GM18520 (cell line): ENCODE measurements at regions not wholly inside any gene's neighbourhood (a gene's known extent, or its start where the extent isn't known, plus 50 kb on each side); places are given as distances from the start of the nearest gene placed in this dataset.
"Not testable (repeated sequence)": the region's sequence is repeated elsewhere in the genome, so short reads cannot be mapped to it uniquely, and the experiment has no call there.

Experiments
- ATAC-seq: cut with Tn5 transposase; IDR thresholded peaks from one replicate; pipeline ENCODE4 v1.9.1; 2021; ENCODE audit not compliant: unreplicated experiment

- no peak for ATAC-seq
Observed at GRCh38 chr18:75862458-75862857, 435.0 kb upstream of the SMIM21 start.

- ATAC-seq = no peak
Observed at GRCh38 chr18:75860166-75860565, 432.7 kb upstream of the SMIM21 start.

GRCh38 chr18:75859533-75859932 is 432.0 kb upstream of the SMIM21 start:
- no peak for ATAC-seq

GRCh38 chr18:75858754-75859153 is 431.3 kb upstream of the SMIM21 start:
- no peak for ATAC-seq

GRCh38 chr18:75857558-75857957 is 430.1 kb upstream of the SMIM21 start:
- ATAC-seq = no peak

GRCh38 chr18:75854808-75855207 is 427.3 kb upstream of the SMIM21 start:
- ATAC-seq = no peak

GRCh38 chr18:75854174-75854573 is 426.7 kb upstream of the SMIM21 start:
- no peak for ATAC-seq

- no peak for ATAC-seq
Observed at GRCh38 chr18:75846321-75846720, 418.8 kb upstream of the SMIM21 start.

GRCh38 chr18:75845413-75845812 is 417.9 kb upstream of the SMIM21 start:
- no peak for ATAC-seq

GRCh38 chr18:75844146-75844545 is 416.6 kb upstream of the SMIM21 start:
- no peak for ATAC-seq

GRCh38 chr18:75840131-75840530 is 412.6 kb upstream of the SMIM21 start:
- no peak for ATAC-seq

GRCh38 chr18:75839686-75840085 is 412.2 kb upstream of the SMIM21 start:
- not testable (repeated sequence) for ATAC-seq

- ATAC-seq = no peak
Observed at GRCh38 chr18:75839041-75839440, 411.5 kb upstream of the SMIM21 start.

- ATAC-seq = no peak
Observed at GRCh38 chr18:75837316-75837715, 409.8 kb upstream of the SMIM21 start.

- no peak for ATAC-seq
Observed at GRCh38 chr18:75836516-75836915, 409.0 kb upstream of the SMIM21 start.

GRCh38 chr18:75831960-75832359 is 404.5 kb upstream of the SMIM21 start:
- ATAC-seq = no peak

GRCh38 chr18:75830828-75831227 is 403.3 kb upstream of the SMIM21 start:
- no peak for ATAC-seq

GRCh38 chr18:75829091-75829490 is 401.6 kb upstream of the SMIM21 start:
- ATAC-seq = no peak

GRCh38 chr18:75828379-75828778 is 400.9 kb upstream of the SMIM21 start:
- no peak for ATAC-seq

GRCh38 chr18:75827751-75828287 is 400.3 kb upstream of the SMIM21 start:
- ATAC-seq = no peak

- ATAC-seq = no peak
Observed at GRCh38 chr18:75824661-75825060, 397.2 kb upstream of the SMIM21 start.

GRCh38 chr18:75823471-75823870 is 396.0 kb upstream of the SMIM21 start:
- no peak for ATAC-seq

- no peak for ATAC-seq
Observed at GRCh38 chr18:75818383-75818782, 390.9 kb upstream of the SMIM21 start.

- ATAC-seq = no peak
Observed at GRCh38 chr18:75815767-75816166, 388.3 kb upstream of the SMIM21 start.
